HEK293T (cell line): ENCODE measurements at regions not wholly inside any gene's neighbourhood (a gene's known extent, or its start where the extent isn't known, plus 50 kb on each side); places are given as distances from the start of the nearest gene placed in this dataset.

Experiments used
- ARNT ChIP-seq: fragments of 450-650 bp; IDR thresholded peaks from 2 replicates; pipeline ENCODE4 v1.6.1; 2017; ENCODE audit warnings: mild to moderate bottlenecking
- BHLHE40 ChIP-seq: fragments of 450-650 bp; IDR thresholded peaks from 2 replicates; pipeline ENCODE4 v1.6.1; 2016; ENCODE audit warnings: mild to moderate bottlenecking, moderate library complexity, borderline replicate concordance
- CTBP1 ChIP-seq: fragments of 450-650 bp; IDR thresholded peaks from 2 replicates; pipeline ENCODE4 v1.6.1; 2016; ENCODE audit warnings: borderline replicate concordance
- FOXA1 ChIP-seq: fragments of 450-650 bp; IDR thresholded peaks from 2 replicates; pipeline ENCODE4 v1.6.1; 2016; ENCODE audit warnings: mild to moderate bottlenecking
- FOXM1 ChIP-seq: fragments of 450-650 bp; IDR thresholded peaks from 2 replicates; pipeline ENCODE4 v1.6.1; 2017; ENCODE audit warnings: mild to moderate bottlenecking, borderline replicate concordance
- HDGF ChIP-seq: fragments of 450-650 bp; IDR thresholded peaks from 2 replicates; pipeline ENCODE4 v1.6.1; 2017; ENCODE audit warnings: antibody characterized with exemption, borderline replicate concordance
- TARDBP ChIP-seq: fragments of 450-650 bp; IDR thresholded peaks from 2 replicates; pipeline ENCODE4 v1.6.1; 2016
- ZNF384 ChIP-seq: fragments of 450-650 bp; IDR thresholded peaks from 2 replicates; pipeline ENCODE4 v1.6.1; 2016

- TF ChIP-seq HDGF (no peak), ARNT (no peak), CTBP1 (no peak), ZNF384 (no peak), FOXM1 (no peak), BHLHE40 (no peak), FOXA1 (no peak), TARDBP (no peak)
These were observed 51.6 kb upstream of the IMPG1 start for GRCh38 chr6:76124018-76124417.
